CD14-positive monocyte (primary cell): ENCODE measurements at regions not wholly inside any gene's neighbourhood (a gene's known extent, or its start where the extent isn't known, plus 50 kb on each side); places are given as distances from the start of the nearest gene placed in this dataset.

Source experiments
- DNase-seq, 3 donors: peaks; one replicate each; pipeline ENCODE4 v3.0.0-alpha.2; 2011 to 2022
- H2AFZ ChIP-seq: 2 replicates; pipeline ENCODE4 v1.6.0; 2012; ENCODE audit warnings: mild to moderate bottlenecking, low read depth, low read length, inconsistent platforms; ENCODE audit not compliant: insufficient read depth, poor library complexity, severe bottlenecking
- H3K27ac ChIP-seq, 2 donors: 1 replicate in 1 of 2; 2 replicates in 1 of 2; pipeline ENCODE4 v1.5.1; 2012 to 2013; ENCODE audit warnings: low read length in 2 of 2, control low read depth in 1 of 2, inconsistent platforms in 1 of 2, low read depth in 1 of 2, mild to moderate bottlenecking in 1 of 2
- H3K27me3 ChIP-seq, 2 donors: one replicate each; pipeline versions ENCODE4 v1.6.0 to v1.6.1; 2011 to 2013; ENCODE audit warnings: low read length in 2 of 2; ENCODE audit not compliant: control insufficient read depth in 2 of 2, insufficient read depth in 2 of 2
- H3K36me3 ChIP-seq, 2 donors: replicated peaks in 1 of 2; 1 replicate in 1 of 2; 2 replicates in 1 of 2; pipeline versions ENCODE4 v1.5.1 to v1.6.1; 2012 to 2013; ENCODE audit warnings: low read length in 2 of 2, control low read depth in 1 of 2, inconsistent platforms in 1 of 2, mild to moderate bottlenecking in 1 of 2; ENCODE audit not compliant: insufficient read depth in 2 of 2, control insufficient read depth in 1 of 2
- H3K4me1 ChIP-seq, 2 donors: 1 replicate in 1 of 2; 2 replicates in 1 of 2; pipeline versions ENCODE4 v1.5.1 to v1.6.1; 2012 to 2013; ENCODE audit warnings: low read length in 2 of 2, control low read depth in 1 of 2, inconsistent platforms in 1 of 2, mild to moderate bottlenecking in 1 of 2, moderate library complexity in 1 of 2; ENCODE audit not compliant: insufficient read depth in 2 of 2, control insufficient read depth in 1 of 2
- H3K4me2 ChIP-seq: replicated peaks from 2 replicates; pipeline ENCODE3; 2012; ENCODE audit warnings: low read length, moderate library complexity, mild to moderate bottlenecking; ENCODE audit not compliant: poor library complexity, severe bottlenecking; ENCODE audit errors: extremely low read depth
- H3K4me3 ChIP-seq, 3 experiments: fragments of 200-600 bp in 1 of 3; sonication (generic) in 1 of 3; replicated peaks in 1 of 3; 1 replicate in 2 of 3; 2 replicates in 1 of 3; pipeline ENCODE4 v1.5.1; 2011 to 2013; ENCODE audit warnings: low read length in 3 of 3, mild to moderate bottlenecking in 3 of 3, control low read depth in 2 of 3, low read depth in 2 of 3, inconsistent platforms in 1 of 3, moderate library complexity in 1 of 3
- H3K79me2 ChIP-seq: 2 replicates; pipeline ENCODE4 v1.6.0; 2012; ENCODE audit warnings: mild to moderate bottlenecking, control low read depth, inconsistent platforms, low read length, moderate library complexity; ENCODE audit not compliant: insufficient read depth
- H3K9ac ChIP-seq: 2 replicates; pipeline ENCODE4 v1.6.0; 2017; ENCODE audit warnings: low read length, mild to moderate bottlenecking; ENCODE audit not compliant: insufficient read depth, poor library complexity, severe bottlenecking
- H3K9me3 ChIP-seq, 2 donors: replicated peaks in 1 of 2; 1 replicate in 1 of 2; 2 replicates in 1 of 2; pipeline versions ENCODE4 v1.5.1 to v1.6.1; 2012 to 2013; ENCODE audit warnings: low read length in 2 of 2, control low read depth in 1 of 2; ENCODE audit not compliant: control insufficient read depth in 1 of 2, insufficient read depth in 1 of 2
- H4K20me1 ChIP-seq: 2 replicates; pipeline ENCODE4 v1.6.0; 2012; ENCODE audit warnings: mild to moderate bottlenecking, low read length, control low read depth, moderate library complexity; ENCODE audit not compliant: insufficient read depth
- H3K27ac Mint-ChIP-seq, 7 donors: one replicate each; pipeline ENCODE4 v1.8.0; 2020; ENCODE audit warnings: mild to moderate bottlenecking in 7 of 7, mixed read lengths in 7 of 7, moderate library complexity in 6 of 7, inconsistent platforms in 2 of 7
- H3K27me3 Mint-ChIP-seq, 3 donors: one replicate each; pipeline ENCODE4 v1.8.0; 2021 to 2022; ENCODE audit warnings: low read depth in 3 of 3, mild to moderate bottlenecking in 3 of 3, mixed read lengths in 3 of 3, moderate library complexity in 3 of 3, inconsistent platforms in 1 of 3
- H3K36me3 Mint-ChIP-seq, 2 donors: one replicate each; pipeline ENCODE4 v1.8.0; 2020; ENCODE audit warnings: mixed read lengths in 2 of 2, inconsistent platforms in 1 of 2, mild to moderate bottlenecking in 1 of 2
- H3K4me1 Mint-ChIP-seq: one replicate; pipeline ENCODE4 v1.8.0; 2020; ENCODE audit warnings: mild to moderate bottlenecking, mixed read lengths
- H3K4me3 Mint-ChIP-seq, 2 donors: one replicate each; pipeline ENCODE4 v1.8.0; 2020; ENCODE audit warnings: mild to moderate bottlenecking in 2 of 2, mixed read lengths in 2 of 2, moderate library complexity in 1 of 2
- H3K9me3 Mint-ChIP-seq, 7 donors: one replicate each; pipeline ENCODE4 v1.8.0; 2020 to 2022; ENCODE audit warnings: mixed read lengths in 7 of 7, mild to moderate bottlenecking in 6 of 7, moderate library complexity in 6 of 7, inconsistent platforms in 2 of 7
- CTCF ChIP-seq: fragments of 200-600 bp; IDR thresholded peaks from one replicate; pipeline ENCODE4 v1.8.0; 2022; ENCODE audit warnings: antibody characterized with exemption, mild to moderate bottlenecking
- WGBS: methylation state at CpG from one replicate; pipeline ENCODE4 v1.1.5; 2013; ENCODE audit warnings: missing lambda C conversion rate; ENCODE audit not compliant: insufficient coverage; 5-methylcytosine and 5-hydroxymethylcytosine counted together
- intact Hi-C, 2 donors: fragments of 100-400 bp; cut with micrococcal nuclease; formaldehyde crosslinking; loops; one replicate each; pipeline versions ENCODE4 v1.15.0 to v1.15.1; 2023

DNA sequence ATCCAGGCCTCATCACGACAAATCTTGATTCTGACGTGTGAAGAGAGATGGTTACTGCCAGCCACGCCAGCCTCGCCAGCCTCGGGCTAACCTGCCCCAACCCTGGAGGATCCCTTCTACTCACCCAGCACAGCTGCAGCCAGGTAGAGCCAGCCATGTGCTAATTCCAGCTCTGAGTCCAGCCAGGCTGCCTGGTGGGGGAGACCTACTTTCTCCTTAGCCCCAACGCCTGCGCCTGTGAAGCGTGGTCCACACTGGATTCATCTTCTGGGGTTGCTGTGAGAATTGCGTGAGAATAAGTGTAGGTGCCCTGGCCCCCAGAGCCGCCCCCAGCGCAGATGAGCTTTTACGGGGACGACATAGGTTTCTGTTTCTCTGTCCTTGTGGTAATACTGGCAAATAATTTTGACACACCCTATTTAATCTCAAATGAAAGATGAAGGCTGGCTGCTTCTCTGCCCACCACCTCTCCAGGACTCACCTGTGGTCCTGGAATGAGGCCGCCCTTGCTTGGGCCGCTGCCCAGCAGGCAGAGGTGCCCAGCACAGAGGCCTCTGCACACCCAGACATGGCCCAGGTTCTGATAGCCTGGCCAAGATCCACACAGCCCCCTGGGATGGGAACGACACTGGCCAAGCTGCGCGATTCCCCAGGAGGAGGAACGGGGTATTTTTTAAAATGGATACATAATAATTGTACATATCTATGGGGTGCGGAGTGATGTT is 528.4 kb downstream of the TBC1D22A start:
- H3K9me3 ChIP-seq = no peaks in the 10 kb centered on the region
- no peak for DNase-seq
- no peaks in the 10 kb centered on the region for H4K20me1 ChIP-seq
- no peaks in the 10 kb centered on the region for H3K27me3 ChIP-seq
- peaks cover 2 to 6% (median 4%) of the 10 kb centered on the region in 3 donors for H3K27me3 Mint-ChIP-seq
- H3K9ac ChIP-seq = no peak overlapping the region
- no peaks in the 10 kb centered on the region for H3K4me1 Mint-ChIP-seq
- no peaks in the 10 kb centered on the region for H3K4me1 ChIP-seq
- no peaks in the 10 kb centered on the region for H3K36me3 ChIP-seq
- WGBS = 95% methylated on average over 10 of the region's 20 CpGs
- H3K27ac Mint-ChIP-seq = no peak overlapping the region
- peaks cover 0 to 2% (median 0%) of the 10 kb centered on the region in 7 donors for H3K9me3 Mint-ChIP-seq
- no peak overlapping the region for H3K4me3 Mint-ChIP-seq
- H2AFZ ChIP-seq = no peak overlapping the region
- H3K36me3 Mint-ChIP-seq = no peaks in the 10 kb centered on the region
- intact Hi-C loops = no loop called here
- H3K4me3 ChIP-seq = no peak overlapping the region
- TF ChIP-seq CTCF = no peak
- no peak overlapping the region for H3K4me2 ChIP-seq
- H3K27ac ChIP-seq = no peak overlapping the region
- no peaks in the 10 kb centered on the region for H3K79me2 ChIP-seq

DNA sequence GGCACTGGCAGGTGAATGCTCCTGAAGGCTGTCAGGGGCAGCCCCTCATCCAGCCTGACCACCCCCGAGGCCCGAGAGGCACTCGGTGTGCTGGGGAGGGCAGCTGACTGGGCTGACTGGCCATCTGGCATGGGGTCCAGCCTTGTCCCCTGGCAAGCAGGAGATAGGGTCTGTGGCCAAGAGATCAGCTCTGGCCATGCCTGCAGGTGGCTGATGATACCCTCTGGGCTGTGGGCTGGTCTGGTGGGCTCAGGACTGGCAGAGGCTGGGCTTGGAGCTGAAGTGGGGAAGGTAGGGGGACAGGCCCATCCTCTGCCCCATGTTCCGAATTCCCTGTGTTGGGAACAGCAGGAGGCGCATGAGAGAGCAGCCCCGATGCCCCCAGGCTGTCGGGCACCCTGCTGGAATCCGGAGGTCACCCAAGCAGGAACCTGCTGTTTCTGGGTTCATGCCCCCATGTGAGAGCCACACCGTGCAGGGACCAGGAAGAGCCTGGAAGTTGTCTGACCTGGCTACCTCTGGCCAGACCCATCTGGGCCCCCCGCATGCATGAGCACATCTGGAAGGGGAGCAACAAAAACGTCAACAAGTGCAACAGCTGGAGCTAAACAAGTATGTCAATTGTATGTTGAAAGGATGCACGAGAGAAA is 527.0 kb downstream of the TBC1D22A start:
- Histone ChIP-seq H3K79me2 (no peaks in the 10 kb centered on the region), H4K20me1 (no peaks in the 10 kb centered on the region), H3K27me3 (no peaks in the 10 kb centered on the region), H3K9me3 (no peaks in the 10 kb centered on the region), H3K4me1 (no peaks in the 10 kb centered on the region), H2AFZ (no peak overlapping the region), H3K4me2 (no peak overlapping the region), H3K27ac (no peak overlapping the region), H3K4me3 (no peak overlapping the region), H3K9ac (no peak overlapping the region), H3K36me3 (no peaks in the 10 kb centered on the region)
- no peak for TF ChIP-seq CTCF
- 94% methylated on average over 9 of the region's 12 CpGs for WGBS
- no peak for DNase-seq
- Mint-ChIP-seq H3K4me1 (no peaks in the 10 kb centered on the region), H3K9me3 (no peaks in the 10 kb centered on the region), H3K27me3 (peaks cover 2 to 7% (median 6%) of the 10 kb centered on the region in 3 donors), H3K4me3 (no peak overlapping the region), H3K27ac (no peak overlapping the region), H3K36me3 (no peaks in the 10 kb centered on the region)
- intact Hi-C loops = no loop called here
